Peyer's patch (tissue), 4 donors: ENCODE measurements at regions not wholly inside any gene's neighbourhood (a gene's known extent, or its start where the extent isn't known, plus 50 kb on each side); places are given as distances from the start of the nearest gene placed in this dataset.

Experiments used
- CTCF ChIP-seq, 6 experiments: fragments of 450-650 bp in 4 of 6; fragments of 200-600 bp in 2 of 6; sonication (generic) in 1 of 6; IDR thresholded peaks; one replicate each; pipeline ENCODE4 v1.5.1; 2017 to 2019; ENCODE audit warnings: antibody characterized with exemption in 6 of 6, mild to moderate bottlenecking in 3 of 6, moderate library complexity in 1 of 6
- POLR2A ChIP-seq, 2 donors: fragments of 450-650 bp; IDR thresholded peaks; one replicate each; pipeline ENCODE4 v1.5.1; 2017; ENCODE audit warnings: antibody characterized with exemption in 2 of 2, mild to moderate bottlenecking in 2 of 2, moderate library complexity in 2 of 2

DNA sequence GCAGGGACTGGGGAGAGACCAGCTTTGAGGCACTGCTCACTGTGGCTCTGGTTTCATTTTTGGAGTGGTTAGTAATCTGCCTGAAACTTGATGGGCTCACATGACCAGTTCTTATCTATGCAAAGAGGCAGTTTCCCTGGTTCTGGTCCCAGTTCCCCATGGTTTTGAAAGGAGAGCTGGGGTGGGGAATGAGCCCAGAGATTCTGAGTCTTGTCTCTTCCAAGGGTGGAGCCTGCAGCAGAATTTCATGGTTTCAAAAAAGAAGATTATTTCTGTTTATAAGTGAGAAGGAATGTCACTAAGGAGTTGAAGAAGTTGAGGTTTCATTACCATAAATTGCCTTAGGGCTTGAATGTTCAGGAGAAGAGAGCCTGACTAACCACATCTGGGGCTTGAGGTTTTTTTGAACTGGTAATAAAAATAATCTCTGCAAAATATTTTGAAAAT lies 190.2 kb upstream of the HABP2 start:
- TF ChIP-seq CTCF (IDR thresholded peaks at IDR 0.05) (no peak), POLR2A (IDR thresholded peaks at IDR 0.05) (no peak)
